Smooth muscle cell (in vitro differentiated cells): ENCODE measurements at regions not wholly inside any gene's neighbourhood (a gene's known extent, or its start where the extent isn't known, plus 50 kb on each side); places are given as distances from the start of the nearest gene placed in this dataset.

Source experiments
- DNase-seq: peaks from one replicate; lab custom pipeline; 2025; ENCODE audit not compliant: unreplicated experiment; lab: John Stamatoyannopoulos, UW
- H2AFZ ChIP-seq: fragments of 200-600 bp; sonication (generic); 2 replicates; pipeline ENCODE4 v1.6.0; 2016; ENCODE audit warnings: antibody characterized with exemption, low read depth, mild to moderate bottlenecking
- H3F3A ChIP-seq: fragments of 200-600 bp; sonication (generic); 2 replicates; pipeline ENCODE4 v1.6.0; 2017; ENCODE audit warnings: antibody characterized with exemption, low read depth
- H3K27ac ChIP-seq: fragments of 200-600 bp; sonication (generic); 2 replicates; pipeline ENCODE4 v1.5.1; 2016; ENCODE audit warnings: low read depth, mild to moderate bottlenecking
- H3K27me3 ChIP-seq: fragments of 200-600 bp; sonication (generic); 2 replicates; pipeline ENCODE4 v1.6.1; 2016; ENCODE audit warnings: low read depth, mild to moderate bottlenecking
- H3K36me3 ChIP-seq: fragments of 200-600 bp; sonication (generic); 2 replicates; pipeline ENCODE4 v1.5.1; 2016; ENCODE audit warnings: low read depth
- H3K4me1 ChIP-seq: fragments of 200-600 bp; sonication (generic); 2 replicates; pipeline ENCODE4 v1.5.1; 2016; ENCODE audit warnings: low read depth
- H3K4me2 ChIP-seq: fragments of 200-600 bp; sonication (generic); 2 replicates; pipeline ENCODE4 v1.6.0; 2016; ENCODE audit warnings: mild to moderate bottlenecking
- H3K4me3 ChIP-seq: fragments of 200-600 bp; sonication (generic); 2 replicates; pipeline ENCODE4 v1.5.1; 2016; ENCODE audit warnings: mild to moderate bottlenecking
- H3K79me2 ChIP-seq: fragments of 200-600 bp; sonication (generic); 2 replicates; pipeline ENCODE4 v1.6.0; 2016; ENCODE audit warnings: low read depth, mild to moderate bottlenecking
- H3K9ac ChIP-seq: fragments of 200-600 bp; sonication (generic); 2 replicates; pipeline ENCODE4 v1.6.0; 2016; ENCODE audit warnings: low read depth
- H3K9me3 ChIP-seq: fragments of 200-600 bp; sonication (generic); replicated peaks from 2 replicates; pipeline ENCODE4 v1.5.1; 2016; ENCODE audit warnings: low read depth
- H4K20me1 ChIP-seq: fragments of 200-600 bp; sonication (generic); 2 replicates; pipeline ENCODE4 v1.6.0; 2016; ENCODE audit warnings: low read depth
- WGBS: methylation state at CpG from one replicate; pipeline ENCODE4 v1.1.7; 2016; ENCODE audit warnings: low lambda C conversion rate; 5-methylcytosine and 5-hydroxymethylcytosine counted together
- TF ChIP-seq, protein P1 (sequence below): fragments of 200-600 bp; sonication (generic); IDR thresholded peaks from 2 replicates; pipeline ENCODE4 v1.5.1; 2017; ENCODE audit warnings: borderline replicate concordance, mild to moderate bottlenecking, antibody characterized with exemption; ENCODE audit not compliant: insufficient read depth, poor library complexity, severe bottlenecking

- no peaks in the 10 kb centered on the region for H3F3A ChIP-seq
- TF ChIP-seq, protein P1, sequence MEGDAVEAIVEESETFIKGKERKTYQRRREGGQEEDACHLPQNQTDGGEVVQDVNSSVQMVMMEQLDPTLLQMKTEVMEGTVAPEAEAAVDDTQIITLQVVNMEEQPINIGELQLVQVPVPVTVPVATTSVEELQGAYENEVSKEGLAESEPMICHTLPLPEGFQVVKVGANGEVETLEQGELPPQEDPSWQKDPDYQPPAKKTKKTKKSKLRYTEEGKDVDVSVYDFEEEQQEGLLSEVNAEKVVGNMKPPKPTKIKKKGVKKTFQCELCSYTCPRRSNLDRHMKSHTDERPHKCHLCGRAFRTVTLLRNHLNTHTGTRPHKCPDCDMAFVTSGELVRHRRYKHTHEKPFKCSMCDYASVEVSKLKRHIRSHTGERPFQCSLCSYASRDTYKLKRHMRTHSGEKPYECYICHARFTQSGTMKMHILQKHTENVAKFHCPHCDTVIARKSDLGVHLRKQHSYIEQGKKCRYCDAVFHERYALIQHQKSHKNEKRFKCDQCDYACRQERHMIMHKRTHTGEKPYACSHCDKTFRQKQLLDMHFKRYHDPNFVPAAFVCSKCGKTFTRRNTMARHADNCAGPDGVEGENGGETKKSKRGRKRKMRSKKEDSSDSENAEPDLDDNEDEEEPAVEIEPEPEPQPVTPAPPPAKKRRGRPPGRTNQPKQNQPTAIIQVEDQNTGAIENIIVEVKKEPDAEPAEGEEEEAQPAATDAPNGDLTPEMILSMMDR, result no peak
- H3K27ac ChIP-seq, result no peak overlapping the region
- no peaks in the 10 kb centered on the region for H3K27me3 ChIP-seq
- no peaks in the 10 kb centered on the region for H4K20me1 ChIP-seq
- H2AFZ ChIP-seq, result no peak overlapping the region
- no peak overlapping the region for H3K4me2 ChIP-seq
- no peak for DNase-seq
- no peaks in the 10 kb centered on the region for H3K36me3 ChIP-seq
- H3K9me3 ChIP-seq, result no peaks in the 10 kb centered on the region
- H3K79me2 ChIP-seq, result no peaks in the 10 kb centered on the region
- WGBS, result 67% methylated on average over 4 of the region's 4 CpGs
- H3K9ac ChIP-seq, result no peak overlapping the region
- no peaks in the 10 kb centered on the region for H3K4me1 ChIP-seq
- H3K4me3 ChIP-seq, result no peak overlapping the region
Measured at GRCh38 chr4:129623233-129623875, 527.4 kb downstream of the C4orf33 start.

- H3K4me1 ChIP-seq, result no peaks in the 10 kb centered on the region
- no peak overlapping the region for H3K27ac ChIP-seq
- no peak overlapping the region for H3K4me2 ChIP-seq
- TF ChIP-seq, protein P1, result peak; percentile 82
- no peaks in the 10 kb centered on the region for H3K79me2 ChIP-seq
- H3K4me3 ChIP-seq, result no peak overlapping the region
- no peaks in the 10 kb centered on the region for H3K27me3 ChIP-seq
- H3K36me3 ChIP-seq, result no peaks in the 10 kb centered on the region
- H3K9me3 ChIP-seq, result no peaks in the 10 kb centered on the region
- no peak overlapping the region for H3K9ac ChIP-seq
- 33% methylated on average over 5 of the region's 5 CpGs for WGBS
- DNase-seq, result peak; percentile 4
- no peak overlapping the region for H2AFZ ChIP-seq
- H4K20me1 ChIP-seq, result no peaks in the 10 kb centered on the region
- no peaks in the 10 kb centered on the region for H3F3A ChIP-seq
Measured at GRCh38 chr4:129641179-129641578, 545.2 kb downstream of the C4orf33 start.

GRCh38 chr4:129645461-129645860, 549.5 kb downstream of the C4orf33 start:
- Histone ChIP-seq H4K20me1 (no peaks in the 10 kb centered on the region), H3K36me3 (no peaks in the 10 kb centered on the region), H3K4me2 (no peak overlapping the region), H3K9ac (no peak overlapping the region), H3F3A (no peaks in the 10 kb centered on the region), H2AFZ (no peak overlapping the region), H3K4me3 (no peak overlapping the region), H3K4me1 (no peaks in the 10 kb centered on the region), H3K79me2 (no peaks in the 10 kb centered on the region), H3K9me3 (no peaks in the 10 kb centered on the region), H3K27me3 (no peaks in the 10 kb centered on the region), H3K27ac (no peak overlapping the region)
- WGBS, result 95% methylated on average over 3 of the region's 3 CpGs
- no peak for DNase-seq
- TF ChIP-seq, protein P1, result no peak

GRCh38 chr4:129668092-129668491, 572.1 kb downstream of the C4orf33 start:
- no peak overlapping the region for H3K4me3 ChIP-seq
- 77% methylated on average over 5 of the region's 5 CpGs for whole genome bisulfite sequencing
- TF ChIP-seq, protein P1, result no peak
- no peaks in the 10 kb centered on the region for H3K9me3 ChIP-seq
- H3K79me2 ChIP-seq, result no peaks in the 10 kb centered on the region
- H3K4me2 ChIP-seq, result no peak overlapping the region
- no peak overlapping the region for H3K27ac ChIP-seq
- no peaks in the 10 kb centered on the region for H4K20me1 ChIP-seq
- H3K36me3 ChIP-seq, result no peaks in the 10 kb centered on the region
- DNase-seq, result no peak
- no peak overlapping the region for H3K9ac ChIP-seq
- no peaks in the 10 kb centered on the region for H3F3A ChIP-seq
- H3K4me1 ChIP-seq, result no peaks in the 10 kb centered on the region
- no peaks in the 10 kb centered on the region for H3K27me3 ChIP-seq
- H2AFZ ChIP-seq, result no peak overlapping the region
